SK-N-SH (cell line): ENCODE measurements at regions not wholly inside any gene's neighbourhood (a gene's known extent, or its start where the extent isn't known, plus 50 kb on each side); places are given as distances from the start of the nearest gene placed in this dataset.

Source experiments
- CTCF ChIA-PET: fragments of 300-600, 350-600 bp; formaldehyde crosslinking; extraction: SDS; loops from one replicate; lab custom pipeline; 2021; lab: Yijun Ruan, JAX
- POLR2A ChIA-PET: fragments of 350-600 bp; sonication (Branson Sonifier 250); formaldehyde crosslinking; extraction: SDS; loops from one replicate; lab custom pipeline; 2020; ENCODE audit warnings: antibody characterized with exemption, inconsistent platforms; lab: Yijun Ruan, JAX
- DNase-seq: peaks from one replicate; pipeline ENCODE4 v3.0.0; 2012
- H2AFZ ChIP-seq: fragments of 200-600 bp; sonication (generic); 2 replicates; pipeline ENCODE4 v1.8.1; 2016; ENCODE audit warnings: antibody characterized with exemption, mild to moderate bottlenecking, low read depth
- H3F3A ChIP-seq: fragments of 200-600 bp; sonication (generic); replicated peaks from 2 replicates; pipeline ENCODE3; 2016; ENCODE audit warnings: antibody characterized with exemption, mild to moderate bottlenecking; ENCODE audit not compliant: insufficient read depth
- H3K27ac ChIP-seq, 2 experiments: fragments of 200-500 bp in 1 of 2; fragments of 200-600 bp in 1 of 2; sonication (Bioruptor generic) in 1 of 2; sonication (generic), shearing (Covaris generic) in 1 of 2; 2 replicates each; pipeline versions ENCODE4 v1.5.1 to v1.6.1; 2014 to 2016; ENCODE audit warnings: low read depth in 2 of 2, inconsistent platforms in 1 of 2, low read length in 1 of 2, mild to moderate bottlenecking in 1 of 2, mixed read lengths in 1 of 2
- H3K27me3 ChIP-seq: fragments of 200-600 bp; sonication (generic), shearing (Covaris generic); 2 replicates; pipeline ENCODE4 v1.6.1; 2016; ENCODE audit warnings: mixed run types; ENCODE audit not compliant: insufficient read depth
- H3K36me3 ChIP-seq, 2 experiments: fragments of 200-500 bp in 1 of 2; fragments of 200-600 bp in 1 of 2; sonication (Bioruptor generic) in 1 of 2; sonication (generic) in 1 of 2; replicated peaks in 1 of 2; 2 replicates each; pipeline versions ENCODE3 to v1.5.1; 2014 to 2016; ENCODE audit warnings: low read length in 1 of 2, mild to moderate bottlenecking in 1 of 2; ENCODE audit not compliant: insufficient read depth in 2 of 2, control insufficient read depth in 1 of 2
- H3K4me1 ChIP-seq, 2 experiments: fragments of 200-500 bp in 1 of 2; fragments of 200-600 bp in 1 of 2; sonication (Bioruptor generic) in 1 of 2; sonication (generic), shearing (Covaris generic) in 1 of 2; 2 replicates each; pipeline versions ENCODE4 v1.5.1 to v1.6.1; 2014 to 2016; ENCODE audit warnings: low read depth in 1 of 2, low read length in 1 of 2, mixed run types in 1 of 2; ENCODE audit not compliant: insufficient read depth in 2 of 2, control insufficient read depth in 1 of 2
- H3K4me2 ChIP-seq: fragments of 200-600 bp; sonication (generic), shearing (Covaris generic); 2 replicates; pipeline ENCODE4 v1.6.1; 2017; ENCODE audit warnings: mixed run types
- H3K4me3 ChIP-seq, 2 experiments: fragments of 200-500 bp in 1 of 2; fragments of 200-600 bp in 1 of 2; sonication (Bioruptor generic) in 1 of 2; sonication (generic), shearing (Covaris generic) in 1 of 2; 2 replicates each; pipeline versions ENCODE4 v1.5.1 to v1.8.1; 2014 to 2016; ENCODE audit warnings: low read depth in 2 of 2, inconsistent platforms in 1 of 2, low read length in 1 of 2, mild to moderate bottlenecking in 1 of 2, mixed read lengths in 1 of 2, moderate library complexity in 1 of 2
- H3K79me2 ChIP-seq: fragments of 200-600 bp; sonication (generic); 2 replicates; pipeline ENCODE4 v1.8.1; 2017; ENCODE audit warnings: mild to moderate bottlenecking; ENCODE audit not compliant: insufficient read depth
- H3K9ac ChIP-seq: fragments of 200-600 bp; sonication (generic); 2 replicates; pipeline ENCODE4 v1.6.1; 2017; ENCODE audit warnings: mixed run types
- H3K9me2 ChIP-seq: fragments of 200-600 bp; sonication (generic); 2 replicates; pipeline ENCODE4 v1.6.1; 2017; ENCODE audit warnings: mixed run types
- H3K9me3 ChIP-seq: fragments of 200-600 bp; sonication (generic); 2 replicates; pipeline ENCODE4 v1.6.1; 2017; ENCODE audit warnings: mixed run types, mild to moderate bottlenecking, moderate library complexity
- H4K20me1 ChIP-seq: fragments of 200-600 bp; sonication (generic); 2 replicates; pipeline ENCODE4 v1.6.1; 2017; ENCODE audit warnings: mild to moderate bottlenecking, mixed run types; ENCODE audit not compliant: insufficient read depth
- CHD2 ChIP-seq: fragments of 150-350 bp; IDR thresholded peaks from 2 replicates; pipeline ENCODE4 v1.6.1; 2018; ENCODE audit warnings: low read length; ENCODE audit not compliant: partially characterized antibody
- ELF1 ChIP-seq: IDR thresholded peaks from 2 replicates; pipeline ENCODE4 v1.4.0; 2012
- EP300 ChIP-seq, 2 experiments: IDR thresholded peaks; 2 replicates each; pipeline versions ENCODE4 v1.4.0 to v1.6.1; 2012; ENCODE audit warnings: borderline replicate concordance in 1 of 2, low read depth in 1 of 2, low read length in 1 of 2
- EZH2phosphoT487 ChIP-seq: fragments of 200-600 bp; sonication (generic); IDR thresholded peaks from 2 replicates; pipeline ENCODE4 v1.6.1; 2017; ENCODE audit warnings: low read depth, mixed run types, mild to moderate bottlenecking, antibody characterized with exemption, moderate library complexity, borderline replicate concordance
- FOSL2 ChIP-seq: IDR thresholded peaks from 2 replicates; pipeline ENCODE4 v1.4.0; 2012; ENCODE audit warnings: low read depth, mild to moderate bottlenecking, moderate library complexity, borderline replicate concordance
- FOXJ3 ChIP-seq: sonication (generic); formaldehyde crosslinking; IDR thresholded peaks from 2 replicates; pipeline ENCODE4 v1.5.1; 2020; ENCODE audit warnings: mild to moderate bottlenecking, missing genetic modification reagents
- GABPA ChIP-seq: IDR thresholded peaks from 2 replicates; pipeline ENCODE4 v1.4.0; 2012; ENCODE audit warnings: low read depth, mild to moderate bottlenecking
- JUND ChIP-seq: IDR thresholded peaks from 2 replicates; pipeline ENCODE4 v1.4.0; 2012
- NRF1 ChIP-seq: IDR thresholded peaks from 2 replicates; pipeline ENCODE4 v1.6.1; 2012; ENCODE audit warnings: low read depth, mild to moderate bottlenecking, low read length
- POLR2AphosphoS5 ChIP-seq: IDR thresholded peaks from 2 replicates; pipeline ENCODE4 v1.6.1; 2012; ENCODE audit warnings: low read depth, low read length
- RAD21 ChIP-seq: IDR thresholded peaks from 2 replicates; pipeline ENCODE4 v1.6.1; 2012; ENCODE audit warnings: mild to moderate bottlenecking, low read length
- RCOR1 ChIP-seq: fragments of 150-350 bp; IDR thresholded peaks from 2 replicates; pipeline ENCODE4 v1.6.1; 2017; ENCODE audit warnings: antibody characterized with exemption, low read length
- REST ChIP-seq: IDR thresholded peaks from 2 replicates; pipeline ENCODE4 v1.6.1; 2012; ENCODE audit warnings: mild to moderate bottlenecking, low read depth, low read length, moderate library complexity
- SIN3A ChIP-seq: IDR thresholded peaks from 2 replicates; pipeline ENCODE4 v1.6.1; 2012; ENCODE audit warnings: low read depth, mild to moderate bottlenecking, low read length, moderate library complexity, borderline replicate concordance
- TAF1 ChIP-seq: IDR thresholded peaks from 2 replicates; pipeline ENCODE4 v1.6.1; 2012; ENCODE audit warnings: low read depth, mild to moderate bottlenecking, low read length, moderate library complexity, borderline replicate concordance
- TCF12 ChIP-seq: IDR thresholded peaks from 2 replicates; pipeline ENCODE4 v1.4.0; 2012
- USF2 ChIP-seq: fragments of 150-350 bp; IDR thresholded peaks from 2 replicates; pipeline ENCODE4 v1.6.1; 2017; ENCODE audit warnings: antibody characterized with exemption, low read length, low read depth, borderline replicate concordance
- ZBTB33 ChIP-seq: IDR thresholded peaks from 2 replicates; pipeline ENCODE4 v1.4.0; 2012; ENCODE audit warnings: low read depth, borderline replicate concordance
- WGBS: methylation state at CpG from one replicate; pipeline ENCODE4 v1.1.6; 2017; ENCODE audit warnings: low lambda C conversion rate; 5-methylcytosine and 5-hydroxymethylcytosine counted together

- TF ChIP-seq USF2 = no peak
- TF ChIP-seq SIN3A = no peak
- no peak for TF ChIP-seq NRF1
- no peak for TF ChIP-seq FOXJ3
- TF ChIP-seq EP300 (IDR thresholded peaks at IDR 0.05; ENCODE audit: borderline replicate concordance in 1 of 2, low read depth in 1 of 2, low read length in 1 of 2) = no peak
- no peak for TF ChIP-seq TAF1
- no peak for TF ChIP-seq ZBTB33
- TF ChIP-seq, all 33 proteins: peak for 0
Measured at GRCh38 chr15:46014532-46014931, 379.7 kb downstream of the SQOR start (continued).

GRCh38 chr15:46034755-46035154 is 399.9 kb downstream of the SQOR start:
- Histone ChIP-seq H3K9ac (no peak overlapping the region), H3K4me1 (no peaks in the 10 kb centered on the region), H3K79me2 (no peaks in the 10 kb centered on the region), H3F3A (no peaks in the 10 kb centered on the region), H3K27me3 (no peaks in the 10 kb centered on the region), H3K36me3 (no peaks in the 10 kb centered on the region), H3K4me2 (no peak overlapping the region), H3K9me2 (no peaks in the 10 kb centered on the region), H4K20me1 (no peaks in the 10 kb centered on the region), H2AFZ (no peak overlapping the region), H3K4me3 (no peak overlapping the region), H3K27ac (no peak overlapping the region), H3K9me3 (no peaks in the 10 kb centered on the region)
- 22% methylated on average over 2 of the region's 2 CpGs for WGBS
- ChIA-PET CTCF (no interaction called here), POLR2A (no interaction called here)
- DNase-seq = no peak
- TF ChIP-seq POLR2AphosphoS5 (no peak), GABPA (no peak), ELF1 (no peak), FOSL2 (no peak)
- TF ChIP-seq, all 33 proteins: peak for 0

GRCh38 chr15:46039703-46040102 is 404.9 kb downstream of the SQOR start:
- POLR2A ChIA-PET = no interaction called here
- CTCF ChIA-PET = no interaction called here
- no peaks in the 10 kb centered on the region for H3K4me1 ChIP-seq
- no peak for TF ChIP-seq CHD2
- TF ChIP-seq RAD21 = no peak
- TF ChIP-seq ELF1 = no peak
- no peak for TF ChIP-seq TCF12
- no peak for TF ChIP-seq EZH2phosphoT487
- TF ChIP-seq NRF1 = no peak
- TF ChIP-seq RCOR1 = no peak
- no peak for TF ChIP-seq JUND
- no peak for TF ChIP-seq REST
- no peak for TF ChIP-seq ZBTB33
- no peak for TF ChIP-seq SIN3A
- no peak for TF ChIP-seq FOSL2

More at GRCh38 chr15:46039703-46040102, 404.9 kb downstream of the SQOR start:
- no peaks in the 10 kb centered on the region for H3F3A ChIP-seq
- H3K9me2 ChIP-seq = no peaks in the 10 kb centered on the region
- no peaks in the 10 kb centered on the region for H3K79me2 ChIP-seq
- H3K27me3 ChIP-seq = no peaks in the 10 kb centered on the region
- H4K20me1 ChIP-seq = no peaks in the 10 kb centered on the region
- no peak overlapping the region for H2AFZ ChIP-seq
- no peaks in the 10 kb centered on the region for H3K9me3 ChIP-seq
- no peak overlapping the region for H3K4me3 ChIP-seq
- no peak overlapping the region for H3K4me2 ChIP-seq
- 38% methylated on average over 4 of the region's 4 CpGs for WGBS
- H3K36me3 ChIP-seq = no peaks in the 10 kb centered on the region
- DNase-seq = no peak
- no peak overlapping the region for H3K9ac ChIP-seq
- H3K27ac ChIP-seq = no peak overlapping the region
